NCI-H446 treated with DMSO at 0.1 percent for 48 hours (cell line): ENCODE measurements at regions not wholly inside any gene's neighbourhood (a gene's known extent, or its start where the extent isn't known, plus 50 kb on each side); places are given as distances from the start of the nearest gene placed in this dataset.
A peak's percentile ranks its signal among the peaks of the same experiment; 100 is the strongest.
"Not testable (repeated sequence)": the region's sequence is repeated elsewhere in the genome, so short reads cannot be mapped to it uniquely, and the experiment has no call there.

ENCODE experiments used
- DNase-seq: peaks from one replicate; lab custom pipeline; 2025; lab: John Stamatoyannopoulos, UW

DNA sequence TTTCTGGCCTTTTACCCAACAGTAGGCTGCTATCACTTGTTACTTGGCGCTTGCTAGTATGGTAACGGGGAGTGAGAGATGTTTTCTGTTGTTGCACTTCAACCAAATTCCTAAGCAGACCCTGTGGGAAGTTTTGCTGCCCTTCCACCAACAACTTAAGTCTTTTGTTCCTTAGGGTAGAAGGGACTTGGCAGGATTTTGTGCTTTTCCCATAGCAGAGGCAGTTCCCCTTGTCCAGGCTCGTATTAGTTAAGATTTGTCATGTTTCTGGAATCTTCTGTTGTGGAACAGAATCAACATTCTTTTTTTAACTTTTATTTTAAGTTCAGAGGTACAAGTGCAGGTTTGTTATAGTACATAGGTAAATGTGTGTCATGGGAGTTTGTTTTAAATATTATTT is 73.2 kb upstream of the SGIP1 start:
- DNase-seq, result no peak

DNA sequence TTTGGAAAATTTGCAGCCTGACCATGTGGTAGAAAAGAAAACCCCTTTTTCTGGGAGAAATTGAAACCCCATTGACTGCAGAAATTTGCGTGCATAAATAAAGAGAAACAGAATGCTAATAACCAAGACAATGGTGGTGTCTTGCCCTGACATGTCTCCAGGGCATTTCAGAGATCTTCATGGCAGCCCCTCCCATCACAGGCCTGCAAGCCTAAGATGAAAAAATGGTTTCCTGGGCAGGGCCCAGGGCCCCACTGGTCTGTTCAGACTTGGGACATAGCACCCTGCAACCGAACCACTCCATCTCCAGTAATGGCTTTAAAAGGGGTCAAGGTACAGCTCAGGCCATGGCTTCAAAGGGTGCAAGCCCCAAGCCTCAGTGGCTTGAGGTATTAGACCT is 71.6 kb upstream of the SGIP1 start:
- no peak for DNase-seq

DNA sequence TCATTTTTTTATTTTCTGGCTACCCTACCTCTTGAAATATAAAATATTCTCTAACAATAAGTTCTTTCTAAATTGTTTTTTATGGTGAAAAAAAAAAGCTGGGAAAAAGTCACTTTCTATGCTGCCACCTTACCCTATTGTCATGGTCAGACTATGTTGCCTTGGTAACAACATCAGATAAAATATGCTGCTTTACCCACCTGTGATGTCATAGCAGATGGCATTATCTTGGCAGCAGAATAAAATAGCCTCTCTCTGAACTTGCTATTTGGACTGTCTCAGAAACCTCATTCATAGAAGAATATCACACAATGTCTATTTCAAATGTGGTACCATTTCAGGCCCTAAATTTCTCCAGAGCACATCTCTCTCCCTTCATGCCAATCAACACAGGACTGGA is 69.6 kb upstream of the SGIP1 start:
- DNase-seq, result no peak

DNA sequence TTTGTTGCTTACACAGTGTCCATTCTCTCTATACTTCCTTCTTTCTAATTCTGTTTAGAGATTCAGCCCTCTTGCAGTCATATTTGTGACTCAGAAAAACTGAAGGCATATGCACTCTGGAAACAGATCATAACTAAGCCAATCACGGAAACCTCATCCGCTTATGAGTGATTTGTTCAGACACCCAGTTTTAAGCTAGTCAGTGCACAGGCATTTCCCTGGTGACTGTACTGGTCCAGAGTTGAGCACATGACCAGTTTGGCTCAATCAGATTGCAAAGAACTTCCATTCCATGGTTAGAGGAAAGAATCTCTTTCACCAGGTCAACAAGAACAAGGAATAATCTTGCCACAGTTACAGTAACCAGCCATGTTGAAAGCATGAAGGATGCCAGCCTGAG is 69.2 kb upstream of the SGIP1 start:
- DNase-seq, result no peak

DNA sequence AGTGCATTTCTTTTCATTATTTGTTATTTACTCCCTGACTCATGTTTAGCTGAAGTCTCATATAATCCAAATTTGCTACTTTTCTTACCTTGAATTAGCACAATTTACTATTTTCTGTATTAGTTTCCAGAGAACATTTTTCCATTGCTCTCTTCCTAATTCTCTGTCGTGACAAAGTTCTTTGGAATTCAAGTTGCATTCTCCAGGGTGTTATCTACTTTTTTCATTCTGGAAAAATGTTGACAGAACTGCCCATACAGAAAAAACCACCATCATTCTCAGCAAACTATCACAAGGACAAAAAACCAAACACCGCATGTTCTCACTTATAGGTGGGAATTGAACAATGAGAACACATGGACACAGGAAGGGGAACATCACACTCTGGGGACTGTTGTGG is 67.3 kb upstream of the SGIP1 start:
- DNase-seq, result not testable (repeated sequence)

DNA sequence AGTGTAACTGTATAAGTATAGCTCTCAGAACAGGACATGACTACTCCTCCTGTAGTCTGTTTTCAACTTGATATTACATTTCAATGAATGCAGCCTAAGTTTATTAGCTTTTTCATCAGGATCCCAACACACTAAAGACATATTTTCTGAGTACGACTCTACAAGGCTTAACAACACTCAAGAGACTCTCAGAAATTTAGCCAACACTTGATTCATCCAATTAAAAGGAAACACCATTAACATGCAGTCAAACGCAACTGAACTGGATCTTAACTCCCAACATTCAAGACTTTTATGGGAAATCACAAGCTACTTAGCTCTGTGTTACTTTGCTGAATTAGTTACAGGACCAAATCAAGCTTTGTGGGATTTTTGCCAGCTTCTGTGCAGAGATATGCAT is 65.2 kb upstream of the SGIP1 start:
- DNase-seq, result no peak

DNA sequence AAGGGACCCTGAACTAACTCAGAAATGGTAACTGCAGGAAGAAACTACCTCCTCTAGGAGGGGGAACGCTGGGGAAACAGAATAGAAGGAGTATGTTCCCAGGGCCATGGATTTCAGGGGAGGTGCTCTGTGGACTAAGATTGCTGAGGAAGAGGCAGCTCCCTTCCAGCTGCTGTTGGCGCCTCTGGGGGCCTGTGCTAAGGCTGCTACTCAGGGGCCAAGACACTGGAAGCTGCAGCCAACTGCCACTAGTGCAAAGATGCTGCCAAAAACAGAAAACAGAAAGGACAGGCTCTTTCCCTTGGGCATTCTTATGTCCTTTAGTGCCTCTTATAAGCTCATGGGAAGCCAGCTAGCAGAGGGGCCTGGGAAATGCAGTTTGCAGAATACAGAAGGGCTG is 58.0 kb upstream of the SGIP1 start:
- no peak for DNase-seq

DNA sequence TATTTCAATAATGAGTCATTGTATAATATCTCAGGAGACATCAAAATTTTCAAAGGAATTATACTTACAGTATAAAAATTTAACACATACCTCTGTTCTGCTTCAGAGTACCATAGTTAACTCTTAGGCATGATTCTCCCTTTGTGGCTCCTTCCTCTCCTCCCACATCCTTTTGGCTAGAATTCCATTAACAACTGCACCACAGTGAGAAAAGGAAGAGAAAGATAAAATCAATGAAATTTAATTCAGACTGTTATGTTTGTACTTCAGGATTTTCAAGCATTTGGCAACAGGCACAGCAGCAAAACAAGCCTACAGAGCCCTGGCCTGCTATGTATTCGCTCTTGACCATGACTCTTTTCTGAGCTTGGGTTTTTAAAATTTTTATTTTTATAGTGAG is 57.2 kb upstream of the SGIP1 start:
- no peak for DNase-seq

DNA sequence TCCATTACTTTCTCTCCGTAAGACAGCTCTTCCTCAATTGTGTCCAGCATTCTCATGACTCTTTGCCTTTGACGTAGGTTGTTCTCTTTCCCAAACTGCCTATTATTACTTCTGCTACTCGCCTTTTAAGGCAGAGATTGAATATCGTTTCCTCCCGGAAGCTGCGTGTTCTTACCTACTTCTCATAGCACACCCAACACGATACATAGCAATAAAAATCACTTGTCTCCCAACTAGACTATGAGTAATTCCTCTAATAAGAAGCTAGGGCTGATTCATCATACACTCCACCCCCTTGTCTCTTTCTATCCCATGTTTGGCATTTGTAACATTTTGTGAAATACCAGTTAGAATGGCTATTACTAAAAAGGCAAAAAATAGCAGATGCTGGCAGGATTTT is 55.8 kb upstream of the SGIP1 start:
- DNase-seq, result no peak

DNA sequence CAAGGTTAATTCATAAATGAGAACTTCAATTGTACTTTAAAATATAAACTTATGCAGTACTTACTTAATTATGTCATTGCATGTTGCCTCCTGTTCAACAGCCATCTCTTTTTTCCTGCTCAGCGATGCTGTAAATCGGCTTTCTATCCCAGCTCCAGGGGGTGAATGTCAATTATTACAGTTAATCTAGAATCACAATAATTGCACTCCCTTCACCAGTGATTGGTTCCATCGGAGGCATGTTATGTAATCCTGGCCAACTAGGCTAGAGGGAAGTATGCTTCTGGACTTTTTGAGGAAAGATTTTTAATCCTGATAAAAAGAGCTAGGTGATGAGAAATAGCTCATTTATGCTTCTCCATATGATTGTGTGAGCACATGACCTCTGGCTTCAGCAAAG is 53.8 kb upstream of the SGIP1 start:
- DNase-seq, result peak; percentile 51

DNA sequence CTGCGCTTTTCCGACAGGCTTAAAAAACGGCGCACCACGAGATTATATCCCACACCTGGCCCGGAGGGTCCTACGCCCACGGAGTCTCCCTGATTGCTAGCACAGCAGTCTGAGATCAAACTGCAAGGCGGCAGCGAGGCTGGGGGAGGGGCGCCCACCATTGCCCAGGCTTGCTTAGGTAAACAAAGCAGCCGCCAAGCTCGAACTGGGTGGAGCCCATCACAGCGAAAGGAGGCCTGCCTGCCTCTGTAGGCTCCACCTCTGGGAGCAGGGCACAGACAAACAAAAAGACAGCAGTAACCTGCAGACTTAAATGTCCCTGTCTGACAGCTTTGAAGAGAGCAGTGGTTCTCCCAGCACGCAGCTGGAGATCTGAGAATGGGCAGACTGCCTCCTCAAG is 52.7 kb upstream of the SGIP1 start:
- DNase-seq, result not testable (repeated sequence)
